A549 (cell line): ENCODE measurements at regions not wholly inside any gene's neighbourhood (a gene's known extent, or its start where the extent isn't known, plus 50 kb on each side); places are given as distances from the start of the nearest gene placed in this dataset.

ENCODE experiments used
- ATAC-seq, 2 experiments: fragments of 200-7000 bp in 1 of 2; fragments of >200 bp in 1 of 2; cut with Nextera tagmentation in 1 of 2; cut with Tn5 transposase in 1 of 2; 3 replicates each; pipeline versions ENCODE4 v1.8.0 to v1.9.1; 2018 to 2020; ENCODE audit warnings: mild to moderate bottlenecking in 1 of 2, moderate library complexity in 1 of 2
- CTCF ChIA-PET: fragments of 300-600 bp; sonication (Branson Sonifier 250); formaldehyde crosslinking; extraction: SDS; loops from one replicate; lab custom pipeline; 2021; ENCODE audit warnings: antibody characterized with exemption, inconsistent platforms; lab: Yijun Ruan, JAX
- POLR2A ChIA-PET: fragments of 350-600 bp; formaldehyde crosslinking; extraction: SDS; loops from one replicate; lab custom pipeline; 2021; ENCODE audit warnings: antibody characterized with exemption, inconsistent platforms; lab: Yijun Ruan, JAX
- DNase-seq, 2 experiments: peaks; one replicate each; pipeline versions ENCODE4 v3.0.0 to v3.0.0-alpha.2; 2011 to 2016; ENCODE audit warnings: low read depth in 1 of 2, low spot score in 1 of 2
- FAIRE-seq: peaks from 2 replicates; lab custom pipeline; 2011; peaks lifted over from hg19 to GRCh38; lab: Jason Lieb, UNC
- H3K27ac ChIP-seq, 2 experiments: fragments of >200 bp; sonication (Bioruptor Twin); formaldehyde crosslinking; 3 replicates each; pipeline ENCODE4 v1.5.1; 2016 to 2017
- H3K4me1 ChIP-seq: fragments of >200 bp; sonication (Bioruptor Twin); formaldehyde crosslinking; 3 replicates; pipeline ENCODE4 v1.6.1; 2016
- H3K4me2 ChIP-seq: fragments of >200 bp; sonication (Bioruptor Twin); formaldehyde crosslinking; 3 replicates; pipeline ENCODE4 v1.6.1; 2016
- H3K4me3 ChIP-seq: fragments of >200 bp; sonication (Bioruptor Twin); formaldehyde crosslinking; 3 replicates; pipeline ENCODE4 v1.5.1; 2016
- H3K9me3 ChIP-seq: fragments of >200 bp; sonication (Bioruptor Twin); formaldehyde crosslinking; 3 replicates; pipeline ENCODE4 v1.6.1; 2016
- CBX2 ChIP-seq: fragments of 200-600 bp; sonication (generic); IDR thresholded peaks from 2 replicates; pipeline ENCODE4 v1.6.1; 2016; ENCODE audit warnings: low read depth, mild to moderate bottlenecking, borderline replicate concordance
- EHMT2 ChIP-seq: fragments of 200-600 bp; sonication (generic); IDR thresholded peaks from 2 replicates; pipeline ENCODE4 v1.6.1; 2016; ENCODE audit warnings: antibody characterized with exemption, low read depth, mild to moderate bottlenecking, moderate library complexity
- EP300 ChIP-seq, 2 experiments: fragments of >200 bp; sonication (Bioruptor Twin); formaldehyde crosslinking; IDR thresholded peaks; 2 replicates in 1 of 2; 3 replicates in 1 of 2; pipeline ENCODE4 v1.6.1; 2016 to 2017
- FOSL2 ChIP-seq, 2 experiments: fragments of 450-650 bp in 1 of 2; fragments of >200 bp in 1 of 2; sonication (Bioruptor Twin) in 1 of 2; formaldehyde crosslinking; IDR thresholded peaks; 2 replicates each; pipeline versions ENCODE4 v1.5.0 to v1.6.1; 2016 to 2020; ENCODE audit warnings: mild to moderate bottlenecking in 1 of 2, moderate library complexity in 1 of 2
- HDAC2 ChIP-seq: fragments of 200-600 bp; sonication (generic); IDR thresholded peaks from 2 replicates; pipeline ENCODE4 v1.6.1; 2016
- HEYL ChIP-seq: fragments of 250-450 bp; sonication (Bioruptor Pico); IDR thresholded peaks from 2 replicates; pipeline ENCODE4 v1.8.0; 2021; ENCODE audit warnings: mild to moderate bottlenecking, moderate library complexity
- MAZ ChIP-seq: fragments of 150-350 bp; IDR thresholded peaks from 2 replicates; pipeline ENCODE4 v1.6.1; 2014; ENCODE audit warnings: antibody characterized with exemption, low read depth, low read length, borderline replicate concordance
- NR3C1 ChIP-seq: fragments of >200 bp; sonication (Bioruptor Twin); formaldehyde crosslinking; IDR thresholded peaks from 3 replicates; pipeline ENCODE4 v1.6.1; 2017
- PHF8 ChIP-seq: fragments of 200-600 bp; sonication (generic); IDR thresholded peaks from 2 replicates; pipeline ENCODE4 v1.6.1; 2016; ENCODE audit warnings: low read depth, mild to moderate bottlenecking, antibody characterized with exemption, moderate library complexity, borderline replicate concordance
- RAD21 ChIP-seq, 2 experiments: fragments of >200 bp in 1 of 2; sonication (Bioruptor Twin) in 1 of 2; formaldehyde crosslinking in 1 of 2; IDR thresholded peaks in 1 of 2; conservative IDR thresholded peaks in 1 of 2; 2 replicates in 1 of 2; 3 replicates in 1 of 2; pipeline ENCODE4 v1.6.1; 2012 to 2018; ENCODE audit warnings: inconsistent platforms in 1 of 2
- SMC3 ChIP-seq: fragments of >200 bp; sonication (Bioruptor Twin); formaldehyde crosslinking; IDR thresholded peaks from 3 replicates; pipeline ENCODE4 v1.6.1; 2018; ENCODE audit warnings: inconsistent platforms
- SREBF2 ChIP-seq: fragments of 450-650 bp; IDR thresholded peaks from 2 replicates; pipeline ENCODE4 v1.6.1; 2014; ENCODE audit warnings: mild to moderate bottlenecking, moderate library complexity
- TP53 ChIP-seq: fragments of 250-450 bp; sonication (Bioruptor Pico); IDR thresholded peaks from 2 replicates; pipeline ENCODE4 v1.5.0; 2021; ENCODE audit warnings: mild to moderate bottlenecking, moderate library complexity
- ZC3H11A ChIP-seq: fragments of 450-650 bp; IDR thresholded peaks from 2 replicates; pipeline ENCODE4 v1.6.1; 2014; ENCODE audit warnings: antibody characterized with exemption, mild to moderate bottlenecking
- ZFP36 ChIP-seq: fragments of 450-650 bp; IDR thresholded peaks from 2 replicates; pipeline ENCODE4 v1.6.1; 2014; ENCODE audit warnings: borderline replicate concordance; ENCODE audit not compliant: partially characterized antibody
- WGBS: methylation state at CpG from one replicate; pipeline ENCODE4 v1.1.6; 2017; ENCODE audit errors: missing lambda C conversion rate; 5-methylcytosine and 5-hydroxymethylcytosine counted together
- TF ChIP-seq, protein P1 (sequence below): fragments of 150-350 bp; IDR thresholded peaks from 2 replicates; pipeline ENCODE4 v1.6.1; 2014; ENCODE audit warnings: low read depth, mild to moderate bottlenecking, low read length
- TF ChIP-seq, protein P2 (sequence below): fragments of 250-450 bp; sonication (Bioruptor Pico); IDR thresholded peaks from 2 replicates; pipeline ENCODE4 v1.5.0; 2020; ENCODE audit warnings: low read depth, mild to moderate bottlenecking, moderate library complexity
- TF ChIP-seq, protein P3 (sequence below): IDR thresholded peaks from 2 replicates; pipeline ENCODE4 v1.6.1; 2012
- TF ChIP-seq, protein P4 (sequence below): fragments of >200 bp; sonication (Bioruptor Twin); formaldehyde crosslinking; IDR thresholded peaks from 3 replicates; pipeline ENCODE4 v1.6.1; 2016
- TF ChIP-seq, protein P5 (sequence below): fragments of 200-600 bp; sonication (generic); IDR thresholded peaks from 2 replicates; pipeline ENCODE4 v1.6.1; 2016; ENCODE audit warnings: antibody characterized with exemption, mild to moderate bottlenecking, moderate library complexity

DNA sequence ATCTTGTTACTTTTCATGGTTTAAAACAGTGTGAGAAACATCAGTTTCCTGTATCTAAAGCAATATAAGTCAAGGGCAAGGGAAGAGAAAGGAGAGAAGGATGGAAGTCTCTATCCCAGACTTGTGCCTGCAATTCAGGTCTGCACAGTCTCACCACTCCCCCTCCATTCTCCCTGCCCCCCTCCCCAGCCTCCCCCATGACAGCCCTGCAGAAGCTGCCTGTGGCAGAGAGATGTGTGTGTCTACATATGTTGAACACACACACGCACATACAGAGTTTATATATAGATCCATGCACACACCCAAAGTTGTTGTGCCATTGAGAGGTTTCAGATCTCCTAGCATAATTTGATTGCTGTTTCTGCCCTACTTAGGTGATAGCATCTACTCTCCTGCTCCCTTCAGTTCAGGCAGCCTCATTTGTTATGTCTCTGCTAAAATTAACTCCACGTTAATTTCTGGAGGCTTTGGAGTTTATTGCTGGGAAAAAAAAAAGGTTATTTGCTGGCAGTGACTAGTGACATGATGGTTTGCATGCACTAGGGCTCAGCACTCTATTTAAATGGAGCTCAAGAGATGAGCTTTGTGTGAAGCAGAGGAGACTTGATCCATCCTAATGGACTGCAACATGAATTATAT lies 124.9 kb upstream of the SMYD2 start:
- Histone ChIP-seq H3K4me2 (no peak overlapping the region), H3K9me3 (peaks cover 4% of the 10 kb centered on the region; the same call in 1 of the 3 replicates), H3K4me3 (no peak overlapping the region), H3K27ac (no peak overlapping the region), H3K4me1 (no peaks in the 10 kb centered on the region)
- TF ChIP-seq, protein P1, sequence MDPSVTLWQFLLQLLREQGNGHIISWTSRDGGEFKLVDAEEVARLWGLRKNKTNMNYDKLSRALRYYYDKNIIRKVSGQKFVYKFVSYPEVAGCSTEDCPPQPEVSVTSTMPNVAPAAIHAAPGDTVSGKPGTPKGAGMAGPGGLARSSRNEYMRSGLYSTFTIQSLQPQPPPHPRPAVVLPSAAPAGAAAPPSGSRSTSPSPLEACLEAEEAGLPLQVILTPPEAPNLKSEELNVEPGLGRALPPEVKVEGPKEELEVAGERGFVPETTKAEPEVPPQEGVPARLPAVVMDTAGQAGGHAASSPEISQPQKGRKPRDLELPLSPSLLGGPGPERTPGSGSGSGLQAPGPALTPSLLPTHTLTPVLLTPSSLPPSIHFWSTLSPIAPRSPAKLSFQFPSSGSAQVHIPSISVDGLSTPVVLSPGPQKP: no peak
- CTCF ChIA-PET: no interaction called here
- FAIRE-seq: no peak
- 0% methylated on average over 2 of the region's 2 CpGs for WGBS
- DNase-seq: no peak
- POLR2A ChIA-PET: no interaction called here
- no peak for ATAC-seq

DNA sequence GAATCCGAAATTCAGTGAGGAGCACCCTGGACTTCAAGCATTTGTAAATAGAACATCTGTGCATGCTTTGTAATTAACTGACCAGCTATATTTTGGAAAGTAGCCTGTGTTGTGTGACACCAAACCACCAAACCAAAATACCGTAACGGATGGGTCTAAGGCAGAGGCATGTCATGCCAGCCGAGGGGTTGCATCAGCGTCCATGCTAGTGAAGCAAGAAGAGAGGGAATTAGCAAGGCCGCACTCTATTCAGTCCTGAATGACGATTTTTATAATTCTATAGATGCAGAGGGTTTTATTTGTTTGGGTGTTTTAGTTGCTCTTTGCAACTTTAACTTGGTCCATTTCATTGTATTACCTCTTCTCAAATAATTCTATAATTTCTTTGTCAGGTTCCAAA lies 116.8 kb upstream of the SMYD2 start:
- POLR2A ChIA-PET: no interaction called here
- Histone ChIP-seq H3K4me1 (no peaks in the 10 kb centered on the region), H3K4me2 (no peak overlapping the region), H3K27ac (no peak overlapping the region), H3K9me3 (peaks cover 3% of the 10 kb centered on the region; the same call in 1 of the 3 replicates), H3K4me3 (no peak overlapping the region)
- FAIRE-seq: no peak
- WGBS: 37% methylated on average over 7 of the region's 7 CpGs
- no peak for TF ChIP-seq PHF8
- TF ChIP-seq, protein P2, sequence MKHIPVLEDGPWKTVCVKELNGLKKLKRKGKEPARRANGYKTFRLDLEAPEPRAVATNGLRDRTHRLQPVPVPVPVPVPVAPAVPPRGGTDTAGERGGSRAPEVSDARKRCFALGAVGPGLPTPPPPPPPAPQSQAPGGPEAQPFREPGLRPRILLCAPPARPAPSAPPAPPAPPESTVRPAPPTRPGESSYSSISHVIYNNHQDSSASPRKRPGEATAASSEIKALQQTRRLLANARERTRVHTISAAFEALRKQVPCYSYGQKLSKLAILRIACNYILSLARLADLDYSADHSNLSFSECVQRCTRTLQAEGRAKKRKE (CRISPR knock-in tag): no peak
- TF ChIP-seq HDAC2: no peak
- no peak for TF ChIP-seq FOSL2 (IDR thresholded peaks at IDR 0.05)
- TF ChIP-seq FOSL2 (CRISPR knock-in tag; IDR thresholded peaks at IDR 0.05): no peak
- TF ChIP-seq ZC3H11A: no peak
- TF ChIP-seq MAZ: no peak
- TF ChIP-seq, protein P3, sequence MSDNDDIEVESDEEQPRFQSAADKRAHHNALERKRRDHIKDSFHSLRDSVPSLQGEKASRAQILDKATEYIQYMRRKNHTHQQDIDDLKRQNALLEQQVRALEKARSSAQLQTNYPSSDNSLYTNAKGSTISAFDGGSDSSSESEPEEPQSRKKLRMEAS: no peak
- CTCF ChIA-PET: interaction anchor here (0.7 to 1.1 kb wide), 2 partner anchors 11 to 488 kb away, joined by 3 to 6 read pairs; no protein-coding TSS in a partner anchor
- no peak for DNase-seq
- ATAC-seq: no peak

DNA sequence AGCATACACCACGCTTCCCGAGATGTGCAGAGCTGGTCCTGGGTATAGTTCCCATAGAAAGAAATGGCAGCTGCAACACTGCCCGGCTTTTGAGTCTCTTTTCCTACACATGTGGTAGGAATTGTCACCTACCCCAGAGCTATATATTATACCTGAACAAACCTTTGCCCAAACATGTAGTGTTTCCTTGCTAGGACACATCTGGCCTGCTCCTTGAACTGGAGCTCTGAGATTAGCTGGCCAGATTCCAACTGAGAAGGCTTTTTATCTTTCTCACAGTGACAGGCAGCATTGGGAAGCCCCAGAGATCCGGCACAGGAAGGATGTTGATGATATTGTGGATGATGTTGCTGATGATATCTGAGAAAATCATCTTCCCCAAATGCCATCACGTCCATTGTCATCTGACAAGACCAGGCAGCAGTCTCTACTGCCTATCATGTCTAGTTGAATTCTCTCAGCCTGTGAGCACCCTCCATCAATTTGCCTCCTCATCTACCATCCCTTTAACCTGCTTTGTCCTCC lies 115.0 kb upstream of the SMYD2 start:
- CTCF ChIA-PET: no interaction called here
- no peak for ATAC-seq

DNA sequence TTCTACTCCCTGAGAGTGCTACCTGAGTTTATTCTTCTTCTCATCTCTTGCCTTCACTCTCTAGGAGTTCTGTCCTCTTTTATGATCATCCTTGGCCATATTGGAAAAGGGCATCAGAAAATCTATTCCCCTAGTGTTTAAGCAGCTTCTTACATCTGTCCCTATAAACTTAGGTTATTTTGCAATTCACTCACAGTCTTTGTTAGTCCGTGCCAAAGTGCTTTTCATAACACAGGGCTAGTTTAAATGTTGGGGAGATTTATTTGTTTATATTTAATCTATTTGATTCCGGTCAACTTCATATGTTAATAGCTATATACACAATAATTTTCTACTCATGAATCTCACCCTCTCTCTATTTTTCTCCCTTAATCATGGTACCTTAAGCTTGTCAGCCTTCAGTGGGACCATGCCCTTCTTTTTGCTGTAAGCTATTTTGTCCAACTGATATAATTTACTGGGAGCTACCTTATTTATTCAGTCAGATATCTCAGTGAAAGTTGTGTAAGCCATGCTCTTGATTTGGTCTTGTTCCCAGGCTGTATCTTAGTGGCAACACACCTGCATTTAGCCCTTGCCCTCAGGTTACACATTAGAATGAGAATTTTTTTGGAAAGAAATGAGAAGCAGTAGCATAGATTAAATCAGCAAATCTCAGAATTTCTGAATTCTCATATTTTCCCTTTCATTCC lies 106.3 kb upstream of the SMYD2 start:
- CTCF ChIA-PET: no interaction called here
- no peak for ATAC-seq
- no peak for TF ChIP-seq NR3C1
- no peak for TF ChIP-seq EHMT2
- TF ChIP-seq, protein P4, sequence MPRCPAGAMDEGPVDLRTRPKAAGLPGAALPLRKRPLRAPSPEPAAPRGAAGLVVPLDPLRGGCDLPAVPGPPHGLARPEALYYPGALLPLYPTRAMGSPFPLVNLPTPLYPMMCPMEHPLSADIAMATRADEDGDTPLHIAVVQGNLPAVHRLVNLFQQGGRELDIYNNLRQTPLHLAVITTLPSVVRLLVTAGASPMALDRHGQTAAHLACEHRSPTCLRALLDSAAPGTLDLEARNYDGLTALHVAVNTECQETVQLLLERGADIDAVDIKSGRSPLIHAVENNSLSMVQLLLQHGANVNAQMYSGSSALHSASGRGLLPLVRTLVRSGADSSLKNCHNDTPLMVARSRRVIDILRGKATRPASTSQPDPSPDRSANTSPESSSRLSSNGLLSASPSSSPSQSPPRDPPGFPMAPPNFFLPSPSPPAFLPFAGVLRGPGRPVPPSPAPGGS: no peak
- TF ChIP-seq CBX2: no peak
- no peak for TF ChIP-seq EP300 (IDR thresholded peaks at IDR 0.05)
- TF ChIP-seq, protein P5, sequence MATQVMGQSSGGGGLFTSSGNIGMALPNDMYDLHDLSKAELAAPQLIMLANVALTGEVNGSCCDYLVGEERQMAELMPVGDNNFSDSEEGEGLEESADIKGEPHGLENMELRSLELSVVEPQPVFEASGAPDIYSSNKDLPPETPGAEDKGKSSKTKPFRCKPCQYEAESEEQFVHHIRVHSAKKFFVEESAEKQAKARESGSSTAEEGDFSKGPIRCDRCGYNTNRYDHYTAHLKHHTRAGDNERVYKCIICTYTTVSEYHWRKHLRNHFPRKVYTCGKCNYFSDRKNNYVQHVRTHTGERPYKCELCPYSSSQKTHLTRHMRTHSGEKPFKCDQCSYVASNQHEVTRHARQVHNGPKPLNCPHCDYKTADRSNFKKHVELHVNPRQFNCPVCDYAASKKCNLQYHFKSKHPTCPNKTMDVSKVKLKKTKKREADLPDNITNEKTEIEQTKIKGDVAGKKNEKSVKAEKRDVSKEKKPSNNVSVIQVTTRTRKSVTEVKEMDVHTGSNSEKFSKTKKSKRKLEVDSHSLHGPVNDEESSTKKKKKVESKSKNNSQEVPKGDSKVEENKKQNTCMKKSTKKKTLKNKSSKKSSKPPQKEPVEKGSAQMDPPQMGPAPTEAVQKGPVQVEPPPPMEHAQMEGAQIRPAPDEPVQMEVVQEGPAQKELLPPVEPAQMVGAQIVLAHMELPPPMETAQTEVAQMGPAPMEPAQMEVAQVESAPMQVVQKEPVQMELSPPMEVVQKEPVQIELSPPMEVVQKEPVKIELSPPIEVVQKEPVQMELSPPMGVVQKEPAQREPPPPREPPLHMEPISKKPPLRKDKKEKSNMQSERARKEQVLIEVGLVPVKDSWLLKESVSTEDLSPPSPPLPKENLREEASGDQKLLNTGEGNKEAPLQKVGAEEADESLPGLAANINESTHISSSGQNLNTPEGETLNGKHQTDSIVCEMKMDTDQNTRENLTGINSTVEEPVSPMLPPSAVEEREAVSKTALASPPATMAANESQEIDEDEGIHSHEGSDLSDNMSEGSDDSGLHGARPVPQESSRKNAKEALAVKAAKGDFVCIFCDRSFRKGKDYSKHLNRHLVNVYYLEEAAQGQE: no peak
- no peak for TF ChIP-seq ZFP36
- no peak for TF ChIP-seq SMC3
- TF ChIP-seq TP53 (CRISPR knock-in tag): no peak
- TF ChIP-seq RAD21 (conservative IDR thresholded peaks at IDR 0.05 in 1 of 2, IDR thresholded peaks at IDR 0.05 in 1 of 2): no peak
- TF ChIP-seq, protein P3: no peak
- no peak for TF ChIP-seq HEYL

More for the DNA sequence above, 115.0 kb upstream of the SMYD2 start:
- POLR2A ChIA-PET: no interaction called here
- FAIRE-seq: no peak
- no peak overlapping the region for H3K27ac ChIP-seq
- no peak overlapping the region for H3K4me3 ChIP-seq
- TF ChIP-seq ZC3H11A (no peak), SREBF2 (no peak), CBX2 (no peak)
- H3K9me3 ChIP-seq: no peaks in the 10 kb centered on the region
- H3K4me1 ChIP-seq: no peaks in the 10 kb centered on the region
- H3K4me2 ChIP-seq: no peak overlapping the region
- no peak for DNase-seq
- 12% methylated on average over 5 of the region's 5 CpGs for WGBS

More for the DNA sequence above, 106.3 kb upstream of the SMYD2 start:
- H3K4me1 ChIP-seq: no peaks in the 10 kb centered on the region
- H3K27ac ChIP-seq: no peak overlapping the region
- no peak overlapping the region for H3K4me2 ChIP-seq
- POLR2A ChIA-PET: no interaction called here
- WGBS: 3% methylated on average over 2 of the region's 2 CpGs
- H3K4me3 ChIP-seq: no peak overlapping the region
- DNase-seq: no peak
- H3K9me3 ChIP-seq: no peaks in the 10 kb centered on the region
- peak; percentile 18 for FAIRE-seq
